NCI-H2081 treated with DMSO at 0.1 percent for 48 hours (cell line): ENCODE measurements at regions not wholly inside any gene's neighbourhood (a gene's known extent, or its start where the extent isn't known, plus 50 kb on each side); places are given as distances from the start of the nearest gene placed in this dataset.

Experiments used
- DNase-seq: peaks from one replicate; lab custom pipeline; 2025; lab: John Stamatoyannopoulos, UW

- DNase-seq = no peak
Observed at GRCh38 chr18:25873833-25874232, 216.6 kb downstream of the SS18 start.

DNA sequence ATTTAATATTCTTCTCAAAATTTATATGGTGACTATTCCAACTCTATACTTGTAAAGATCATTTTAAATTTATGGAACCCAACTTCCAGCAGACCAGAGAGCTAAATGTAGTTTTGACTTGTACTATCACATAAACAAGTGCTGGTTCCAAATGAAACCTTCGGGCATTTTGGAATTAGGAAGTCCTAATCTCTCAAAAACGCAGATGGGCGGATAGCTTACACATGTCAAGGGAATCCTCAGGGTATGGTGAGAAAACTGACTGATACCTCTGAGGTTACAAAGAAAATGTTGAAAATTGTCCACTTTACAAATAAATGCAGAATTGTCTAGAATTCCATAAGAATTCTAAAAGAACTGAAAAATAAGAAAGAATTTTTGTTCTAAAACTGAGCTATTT, 224.1 kb downstream of the SS18 start:
- DNase-seq = no peak

DNA sequence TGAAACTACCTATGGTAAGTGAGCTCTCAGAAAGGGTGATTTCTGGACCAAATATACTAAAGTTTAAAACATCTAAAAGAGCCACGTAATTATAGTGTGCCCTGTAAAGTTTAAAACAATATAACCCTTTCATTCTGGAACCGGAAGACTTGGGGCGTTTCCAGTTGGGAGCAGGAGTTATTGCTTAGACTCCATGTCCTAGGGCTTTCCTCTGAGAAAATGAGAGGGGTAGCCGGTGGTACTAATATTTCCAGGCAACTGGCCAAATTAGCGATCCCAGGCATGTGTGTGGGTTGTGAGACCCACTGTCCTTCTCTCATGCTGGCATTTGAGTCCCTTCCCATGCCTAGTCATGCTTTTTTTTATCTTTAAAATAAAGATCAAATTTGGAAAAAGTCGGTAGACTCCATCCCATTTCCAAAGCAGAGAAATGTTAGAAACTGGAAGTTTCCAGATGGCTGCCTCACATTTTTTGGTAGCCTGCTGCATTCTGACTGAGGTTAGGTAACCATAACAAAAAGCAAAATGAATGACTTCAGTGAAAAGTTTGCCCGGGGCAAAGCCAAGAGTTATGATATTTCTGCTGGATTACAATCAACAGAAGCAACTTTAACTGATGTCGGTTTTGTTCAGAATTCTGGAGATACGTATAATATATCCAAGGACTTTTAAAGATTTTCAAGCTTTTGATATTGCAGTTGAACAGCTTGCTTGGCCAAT, 227.4 kb downstream of the SS18 start:
- no peak for DNase-seq

GRCh38 chr18:25853691-25854433, 236.6 kb downstream of the SS18 start:
- DNase-seq = no peak

GRCh38 chr18:25843791-25844190, 246.6 kb downstream of the SS18 start:
- DNase-seq = no peak

DNA sequence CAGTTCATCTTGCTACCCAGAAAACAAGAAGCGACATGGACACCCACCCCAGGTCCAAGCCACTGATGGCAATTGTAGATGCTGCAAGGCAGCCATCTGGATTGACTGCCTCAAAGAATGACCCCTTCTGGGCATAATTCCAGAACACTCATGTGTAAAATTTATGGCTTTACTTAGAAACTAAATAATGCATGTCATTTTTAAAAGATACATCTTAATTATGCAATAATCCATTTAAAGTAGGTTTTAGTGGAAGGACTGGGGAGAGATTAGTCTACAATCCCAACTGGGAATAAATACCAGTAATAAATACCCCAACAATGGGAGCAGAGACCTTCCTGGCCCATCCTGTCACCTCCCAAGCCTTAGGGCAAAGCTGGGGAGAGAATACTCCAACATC, 247.7 kb downstream of the SS18 start:
- DNase-seq = no peak

GRCh38 chr18:25834061-25834460, 256.4 kb downstream of the SS18 start:
- DNase-seq = no peak

DNA sequence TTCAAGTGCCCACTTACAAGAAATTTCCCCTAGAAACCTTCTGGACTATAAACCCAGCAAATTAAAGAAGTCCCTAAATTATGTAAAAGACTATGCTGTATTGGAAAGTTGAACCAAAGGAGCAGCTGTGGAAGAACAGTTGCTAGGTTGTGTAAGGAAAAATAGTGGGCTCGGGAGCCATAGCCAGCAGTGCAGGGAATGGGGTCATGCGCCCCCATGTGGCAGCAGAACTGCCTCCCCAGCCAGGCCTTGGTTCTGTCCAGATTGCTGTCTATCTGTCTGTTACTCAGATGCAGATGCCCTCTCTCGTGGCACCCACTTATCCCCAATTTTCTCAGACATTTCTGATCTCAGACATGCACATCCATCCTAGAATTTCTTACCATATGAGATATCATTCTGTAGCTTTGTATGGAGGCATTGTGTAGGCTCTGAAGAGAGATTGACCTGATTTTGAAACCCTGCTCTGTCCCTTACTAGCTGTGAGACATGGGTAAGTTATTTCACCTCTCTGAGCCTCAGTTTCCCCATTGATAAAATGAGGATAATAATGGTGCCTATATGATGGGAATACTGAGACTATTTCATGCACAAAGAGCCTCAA, 258.3 kb downstream of the SS18 start:
- no peak for DNase-seq

DNA sequence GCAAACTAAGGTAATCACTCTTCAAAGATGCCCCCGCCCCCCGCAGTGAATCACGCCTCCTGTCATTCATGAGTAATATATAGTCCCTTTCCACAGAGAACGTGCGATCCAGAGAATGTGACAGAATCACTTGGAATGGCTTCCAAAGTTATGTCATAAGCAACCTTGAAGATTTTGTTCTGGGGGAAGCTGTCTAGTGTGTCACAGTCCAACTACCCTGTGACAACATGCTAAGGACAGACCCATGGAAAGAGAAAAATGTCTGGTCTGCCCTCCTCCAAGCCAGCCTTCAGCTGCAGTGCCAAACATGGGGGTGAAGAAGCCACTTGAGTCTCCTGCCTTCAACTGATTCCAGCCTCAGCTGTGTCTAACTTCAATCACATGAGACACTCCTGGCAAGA, 259.1 kb downstream of the SS18 start:
- no peak for DNase-seq

- DNase-seq = no peak
Observed at GRCh38 chr18:25830787-25831186, 259.6 kb downstream of the SS18 start.

DNA sequence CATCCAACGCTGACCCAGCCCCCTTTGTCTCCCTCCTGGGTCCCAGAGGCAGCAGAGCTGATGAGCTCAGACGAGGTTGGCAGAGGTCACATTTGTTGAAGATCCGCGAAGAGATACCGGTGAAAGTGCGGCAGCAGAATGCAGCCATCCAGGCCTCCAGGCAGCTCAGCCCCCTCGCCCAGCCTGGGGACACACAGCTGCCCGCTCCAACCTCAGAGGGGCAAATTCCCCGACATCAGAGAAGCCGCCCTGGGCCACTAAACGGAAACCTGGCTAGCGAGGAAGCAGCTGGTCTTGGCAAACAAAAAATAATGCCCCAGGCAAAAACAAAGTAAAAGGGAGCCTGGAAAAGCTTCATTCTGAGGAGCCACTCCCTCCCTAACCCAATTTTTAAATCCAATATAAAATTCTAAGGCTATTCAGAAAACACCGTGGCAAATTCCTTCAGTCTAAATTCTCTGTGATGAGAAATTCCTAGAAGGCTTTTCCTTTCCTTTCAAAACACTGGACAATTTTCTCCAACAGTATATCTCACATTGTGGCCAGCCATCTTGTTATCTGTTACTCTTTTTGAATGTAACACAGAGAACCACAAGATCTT, 262.4 kb downstream of the SS18 start:
- no peak for DNase-seq

DNA sequence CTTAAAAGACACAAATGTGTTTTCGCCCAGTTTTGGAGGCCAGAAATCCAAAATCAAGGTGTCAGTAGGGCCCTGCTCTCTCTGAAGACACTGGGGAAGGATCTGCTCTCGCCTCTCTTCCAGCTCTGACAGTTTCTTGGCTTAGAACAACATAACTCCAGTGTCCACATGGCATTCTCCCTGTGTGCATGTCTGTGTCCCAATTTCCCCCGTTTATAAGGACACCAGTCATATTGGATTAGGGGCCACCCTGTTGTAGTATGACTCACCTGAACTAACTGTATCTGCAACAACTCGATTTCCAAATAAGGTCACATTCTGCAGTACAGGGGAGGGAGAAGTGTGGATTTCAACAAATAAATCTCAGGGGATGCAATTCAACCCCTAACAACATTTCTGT, 263.2 kb downstream of the SS18 start:
- DNase-seq = no peak

GRCh38 chr18:25826823-25827222, 263.6 kb downstream of the SS18 start:
- DNase-seq = no peak

DNA sequence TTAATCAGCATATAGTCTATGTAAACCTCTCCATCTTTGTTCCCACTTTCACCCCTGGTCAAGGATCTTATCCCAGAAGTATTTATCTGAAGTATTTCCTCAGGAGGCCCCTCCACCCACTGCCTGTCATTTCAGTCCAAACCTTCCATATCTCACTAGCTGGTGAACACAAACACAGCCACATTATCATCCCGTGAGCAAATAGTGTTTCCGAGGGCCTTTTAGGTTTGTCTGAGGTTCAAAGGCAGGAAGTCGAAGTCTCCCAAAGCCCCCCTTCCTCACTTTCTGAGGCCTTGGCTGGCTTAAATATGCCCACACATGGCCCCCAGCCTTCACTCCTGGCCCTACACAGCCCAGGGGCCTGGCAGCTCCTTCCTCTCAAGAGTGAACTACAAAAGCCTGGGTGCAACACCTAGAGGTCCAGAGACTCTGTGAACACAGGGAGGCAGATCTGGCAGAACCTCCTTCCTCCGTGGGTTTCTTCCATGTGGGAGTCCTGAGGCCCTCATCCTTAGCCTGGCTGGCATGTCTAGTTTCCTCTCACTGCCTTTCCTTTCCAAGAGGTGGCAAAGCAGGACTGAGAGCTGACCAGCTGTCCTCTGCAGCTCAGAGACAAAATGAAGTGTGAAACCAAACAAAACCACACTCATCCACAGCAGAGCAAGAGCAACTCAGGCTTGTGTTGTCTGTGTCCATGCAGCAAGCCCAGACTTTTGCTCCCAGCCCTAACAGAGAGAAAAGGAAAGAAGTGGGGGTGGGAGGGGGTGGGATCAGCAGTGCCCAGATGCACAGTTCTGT, 264.2 kb downstream of the SS18 start:
- no peak for DNase-seq

DNA sequence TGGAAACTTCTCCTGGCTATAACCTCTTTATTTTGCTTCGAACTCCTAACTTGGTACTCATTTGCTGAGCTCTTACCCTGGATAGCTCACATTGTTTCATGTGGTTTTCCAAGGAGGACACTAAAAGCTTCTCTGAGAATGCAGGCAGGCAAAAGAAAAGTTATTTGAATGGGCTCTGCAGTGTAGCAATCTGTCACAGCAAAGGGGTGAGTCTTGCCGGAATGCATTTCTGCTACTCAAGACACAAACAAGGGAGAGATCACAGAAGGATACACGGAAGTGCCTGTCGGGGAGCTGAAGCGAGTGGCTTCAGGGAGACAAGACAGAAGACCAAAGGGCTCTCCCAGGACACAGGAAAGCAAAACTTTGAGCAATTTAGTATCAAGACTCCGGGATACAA, 265.4 kb downstream of the SS18 start:
- no peak for DNase-seq

- no peak for DNase-seq
Observed at GRCh38 chr18:25819746-25820363, 270.6 kb downstream of the SS18 start.

DNA sequence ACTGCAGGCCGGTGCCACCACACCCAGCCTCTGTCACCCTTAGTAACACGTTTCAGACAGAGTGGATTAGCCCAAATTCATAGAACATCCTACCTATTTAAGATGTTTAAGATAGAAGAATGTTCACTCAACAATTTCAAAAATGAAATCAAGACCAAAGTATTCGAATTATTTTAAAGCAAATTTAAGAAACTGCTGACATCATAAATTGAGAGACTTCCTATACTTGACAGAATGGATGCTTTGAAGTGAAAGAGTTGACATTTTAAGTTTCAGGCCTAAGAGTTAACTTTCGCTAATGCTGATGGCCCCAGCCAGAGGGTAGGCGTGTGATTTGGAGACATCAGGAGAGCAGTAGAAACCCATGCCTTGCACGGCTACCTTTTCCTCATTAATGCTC, 271.9 kb downstream of the SS18 start:
- DNase-seq = no peak

DNA sequence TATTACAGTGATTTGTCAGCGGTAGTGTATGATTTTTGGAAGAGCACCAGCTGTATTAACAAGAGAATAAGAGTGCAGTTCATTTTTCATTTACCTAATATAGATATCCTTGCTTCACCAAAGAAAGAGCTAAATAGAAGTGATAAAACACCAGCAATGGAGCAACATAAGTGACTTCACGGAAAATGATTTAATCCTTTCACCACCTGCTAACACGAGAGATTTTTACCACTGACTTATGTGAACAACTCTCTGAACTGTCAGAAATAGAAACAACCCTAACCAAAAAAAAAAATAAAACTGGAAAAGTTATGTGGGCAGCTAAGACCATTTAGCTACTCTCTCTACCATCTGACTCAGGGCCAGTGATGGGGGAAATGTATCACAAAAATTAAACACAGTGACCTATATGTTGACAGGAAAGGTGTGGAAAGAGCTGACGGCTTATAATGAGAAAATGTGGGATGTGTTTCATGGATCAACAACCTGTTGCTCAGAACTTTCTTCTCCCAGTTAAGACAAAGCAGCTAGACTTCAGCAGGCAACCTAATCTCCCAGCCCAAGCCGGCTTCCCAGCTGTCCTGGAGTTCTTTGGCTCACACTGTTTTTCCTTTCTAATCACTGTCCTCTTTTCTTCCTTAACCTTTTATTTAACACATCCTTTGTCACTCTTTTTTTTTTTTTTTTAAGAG, 272.7 kb downstream of the SS18 start:
- no peak for DNase-seq

GRCh38 chr18:25815659-25816058, 274.8 kb downstream of the SS18 start:
- no peak for DNase-seq

GRCh38 chr18:25814841-25815458, 275.5 kb downstream of the SS18 start:
- no peak for DNase-seq

DNA sequence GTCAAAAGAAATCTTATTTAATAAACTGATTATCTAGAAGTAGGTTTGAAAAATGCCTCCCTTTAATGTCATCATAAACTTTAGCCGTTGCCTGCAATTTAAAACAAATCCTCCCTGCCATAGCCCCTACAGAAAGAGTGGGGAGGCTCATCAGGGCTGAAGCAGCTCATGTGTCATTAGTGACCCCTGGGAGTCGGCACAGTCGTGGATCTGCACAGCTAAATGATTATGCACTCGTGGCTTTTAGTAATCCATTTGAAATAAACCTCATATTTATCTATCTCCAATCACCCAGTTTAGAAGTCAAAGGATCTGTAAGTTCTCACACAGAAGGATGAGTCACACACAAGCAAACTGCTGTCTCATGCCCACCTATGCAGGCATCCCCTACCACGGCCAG, 277.3 kb downstream of the SS18 start:
- DNase-seq = no peak
